Skin of body (tissue), 1 donor: ENCODE measurements at regions not wholly inside any gene's neighbourhood (a gene's known extent, or its start where the extent isn't known, plus 50 kb on each side); places are given as distances from the start of the nearest gene placed in this dataset.

Experiments
- DNase-seq: peaks from one replicate; lab custom pipeline; 2025; lab: John Stamatoyannopoulos, UW

- no peak for DNase-seq
These were observed 309.1 kb downstream of the EMP1 start for GRCh38 chr12:13505636-13506035.

DNA sequence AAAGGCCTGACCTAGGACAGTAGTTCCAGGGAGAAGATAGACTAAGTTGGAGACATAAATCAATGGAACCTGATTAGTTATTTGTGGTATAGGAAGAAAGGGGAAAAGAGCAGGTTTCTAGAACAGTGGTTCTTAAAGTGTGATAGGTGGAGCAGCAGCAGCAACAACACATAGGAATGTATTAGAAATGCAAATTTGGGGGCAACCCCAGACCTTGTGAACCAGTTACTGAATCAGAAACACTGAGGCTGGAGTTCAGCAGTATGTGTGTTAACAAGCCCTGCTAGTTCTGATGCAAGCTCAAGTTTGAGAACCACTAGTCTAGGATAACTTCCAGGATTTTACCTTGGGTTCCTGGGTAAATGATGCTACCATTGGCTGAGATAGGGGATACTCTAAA lies 308.7 kb downstream of the EMP1 start:
- no peak for DNase-seq

DNA sequence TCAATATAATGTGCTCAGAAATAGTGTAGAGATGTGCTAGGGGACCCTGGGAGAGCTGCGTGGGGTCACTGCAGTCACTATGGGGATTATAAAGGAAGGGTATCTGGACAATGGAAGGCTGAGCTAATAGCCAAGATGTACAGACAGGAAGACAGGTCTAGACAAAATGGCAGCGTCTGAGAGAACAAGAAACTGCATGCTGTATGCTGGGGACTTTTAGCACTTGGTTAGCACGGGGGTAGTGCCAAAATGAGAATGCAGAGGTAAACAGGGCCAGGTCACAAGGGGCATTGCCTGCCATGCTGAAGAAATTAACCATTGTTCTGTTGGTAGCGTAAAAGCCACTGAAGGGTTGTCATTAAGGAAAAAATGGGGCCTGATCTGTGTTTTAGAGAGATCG lies 308.2 kb downstream of the EMP1 start:
- no peak for DNase-seq

GRCh38 chr12:13504074-13504473 lies 307.5 kb downstream of the EMP1 start:
- no peak for DNase-seq

DNA sequence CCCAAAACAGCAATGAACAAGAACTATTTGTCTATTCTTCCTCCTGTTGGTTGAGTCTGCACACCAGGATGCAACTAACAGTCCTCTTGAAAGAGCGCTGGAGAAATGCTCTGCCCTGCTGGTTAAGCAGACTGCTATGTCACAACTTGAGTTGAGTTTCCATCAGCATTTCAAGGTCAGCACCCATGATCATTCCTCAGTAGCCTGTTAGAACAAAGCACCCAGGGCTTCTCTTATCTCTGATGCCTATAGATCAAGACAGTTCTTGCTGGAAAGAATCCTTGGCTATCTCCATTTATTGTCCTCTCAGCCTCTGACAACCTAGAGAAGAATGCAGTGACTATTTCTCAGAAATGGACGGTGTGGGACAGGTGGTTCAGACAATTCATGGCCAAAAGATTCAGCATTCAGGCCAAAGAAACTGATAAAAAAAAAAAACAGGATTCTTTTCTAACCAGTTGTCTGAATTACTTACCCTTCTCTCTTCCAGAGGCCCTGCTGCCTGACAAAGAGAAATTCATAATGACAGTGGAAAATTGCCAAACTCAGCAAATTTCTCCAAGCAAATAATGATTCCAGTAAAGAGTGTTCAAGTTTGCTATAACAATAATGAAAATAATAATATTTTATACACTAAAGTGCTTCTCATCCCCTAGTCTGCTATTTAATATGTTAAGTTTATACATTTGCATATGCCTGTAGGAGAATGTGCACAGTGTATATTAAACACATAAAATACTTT lies 306.7 kb downstream of the EMP1 start:
- DNase-seq: no peak

DNA sequence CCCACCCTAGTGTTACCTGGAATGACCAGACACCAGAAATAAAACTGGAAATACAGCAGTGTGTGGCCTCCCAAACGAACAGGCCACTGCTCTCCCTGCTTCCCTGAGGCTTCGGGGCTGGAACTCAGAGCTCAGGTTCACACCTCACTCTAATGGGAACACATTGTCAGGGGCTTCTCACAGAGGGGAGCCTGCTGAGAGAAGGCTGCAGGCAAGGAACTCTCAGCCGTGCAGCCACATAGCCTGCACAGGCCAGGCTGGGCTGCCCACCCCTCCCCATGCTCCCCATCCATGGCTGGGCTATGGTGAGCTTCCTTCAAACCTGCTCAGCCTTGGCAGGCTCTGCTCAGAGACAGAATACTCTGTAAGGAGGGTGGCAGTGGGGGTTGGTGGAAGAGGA lies 302.5 kb downstream of the EMP1 start:
- no peak for DNase-seq

GRCh38 chr12:13496111-13496510 lies 299.6 kb downstream of the EMP1 start:
- no peak for DNase-seq

GRCh38 chr12:13489246-13489645 lies 292.7 kb downstream of the EMP1 start:
- no peak for DNase-seq

DNA sequence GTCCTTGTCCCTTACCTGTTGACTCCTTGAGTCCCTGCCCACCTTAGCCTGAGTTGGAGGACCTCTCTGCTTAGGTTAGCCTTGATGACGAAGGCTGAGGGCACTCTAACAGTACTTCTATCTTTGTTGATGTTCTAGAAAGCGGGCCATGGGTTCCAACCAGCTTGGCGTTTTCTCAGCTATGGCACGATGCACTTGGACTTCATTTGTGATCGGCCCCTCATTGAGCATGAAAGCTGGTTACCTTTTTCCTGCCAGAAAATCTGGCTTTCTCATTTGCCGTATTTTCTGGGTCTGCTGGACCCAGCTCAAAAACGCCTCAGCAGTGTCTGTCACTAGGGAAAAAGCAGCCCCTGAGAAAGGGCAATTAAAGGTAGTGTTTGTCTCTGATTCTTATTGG lies 290.8 kb downstream of the EMP1 start:
- DNase-seq: no peak

DNA sequence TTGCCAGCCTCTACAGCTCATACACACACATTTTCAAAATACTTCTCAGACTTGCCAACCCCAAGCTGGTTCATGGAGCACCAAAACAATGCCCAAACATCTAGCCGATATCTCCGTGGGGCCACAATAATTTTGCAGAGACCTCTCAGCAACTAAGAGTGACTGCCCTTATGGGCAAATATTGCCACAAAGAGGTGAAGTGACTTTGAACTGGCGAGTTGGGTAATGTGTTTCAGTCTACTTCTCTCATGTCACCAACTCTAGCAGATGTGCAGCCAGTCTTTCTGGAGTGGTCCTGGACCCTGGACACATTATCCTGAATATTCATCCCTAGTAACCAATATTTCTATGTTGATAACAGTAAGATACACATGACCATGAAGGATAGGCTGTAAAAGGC lies 290.3 kb downstream of the EMP1 start:
- DNase-seq: no peak

DNA sequence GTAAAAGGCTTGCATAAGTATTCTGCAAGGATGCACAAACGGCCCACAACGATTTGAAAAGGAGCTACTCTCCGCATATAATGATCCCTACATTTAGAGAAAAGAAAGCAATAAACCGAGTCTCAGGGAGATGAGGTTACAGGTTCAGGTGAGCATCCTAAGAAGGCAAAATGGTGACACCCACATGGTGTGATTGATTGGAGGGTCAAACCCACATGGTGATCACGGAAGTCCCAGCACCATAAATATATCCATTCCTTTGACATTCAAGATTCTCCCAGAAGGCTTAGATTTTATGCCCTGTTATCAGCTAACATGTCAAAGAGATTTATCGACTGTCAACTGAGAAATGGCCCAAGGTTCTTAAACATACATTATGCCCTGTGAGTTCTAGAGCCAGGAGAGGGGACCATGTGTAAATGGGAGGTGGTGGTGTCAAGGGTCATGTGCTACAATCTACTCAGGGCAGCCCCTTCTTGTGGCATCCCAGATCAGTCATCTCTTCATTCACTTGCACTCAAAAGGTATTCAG lies 282.2 kb downstream of the EMP1 start:
- DNase-seq: no peak

GRCh38 chr12:13474381-13474780 lies 277.9 kb downstream of the EMP1 start:
- DNase-seq: no peak

- no peak for DNase-seq
These were observed 276.2 kb downstream of the EMP1 start for GRCh38 chr12:13472690-13473089.

GRCh38 chr12:13471471-13471870 lies 274.9 kb downstream of the EMP1 start:
- DNase-seq: no peak

- no peak for DNase-seq
These were observed 269.1 kb downstream of the EMP1 start for GRCh38 chr12:13465635-13466034.

DNA sequence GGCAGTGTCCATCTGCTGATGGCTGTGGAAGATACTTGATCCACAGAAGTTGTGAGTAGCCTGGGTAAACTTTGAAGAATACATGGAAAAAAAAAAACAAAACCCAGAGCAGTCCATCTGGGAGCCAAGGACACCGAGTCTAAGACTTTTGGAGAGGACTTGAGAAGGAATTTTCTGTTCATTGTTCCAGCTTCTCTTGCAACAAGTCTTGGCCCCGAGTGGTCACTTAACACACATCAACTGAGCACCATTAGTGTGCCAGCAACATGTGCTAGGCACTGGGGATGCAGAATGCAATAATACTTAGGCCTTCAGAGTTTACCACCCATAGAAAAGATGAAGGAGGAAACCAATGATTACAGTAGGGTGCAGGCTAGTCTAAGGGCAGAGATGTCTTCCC lies 266.7 kb downstream of the EMP1 start:
- DNase-seq: no peak

- DNase-seq: no peak
These were observed 265.9 kb downstream of the EMP1 start for GRCh38 chr12:13462450-13462849.

- DNase-seq: no peak
These were observed 259.2 kb downstream of the EMP1 start for GRCh38 chr12:13455778-13456144.

GRCh38 chr12:13454991-13455777 lies 258.7 kb downstream of the EMP1 start:
- no peak for DNase-seq

- no peak for DNase-seq
These were observed 256.5 kb downstream of the EMP1 start for GRCh38 chr12:13452955-13453570.

DNA sequence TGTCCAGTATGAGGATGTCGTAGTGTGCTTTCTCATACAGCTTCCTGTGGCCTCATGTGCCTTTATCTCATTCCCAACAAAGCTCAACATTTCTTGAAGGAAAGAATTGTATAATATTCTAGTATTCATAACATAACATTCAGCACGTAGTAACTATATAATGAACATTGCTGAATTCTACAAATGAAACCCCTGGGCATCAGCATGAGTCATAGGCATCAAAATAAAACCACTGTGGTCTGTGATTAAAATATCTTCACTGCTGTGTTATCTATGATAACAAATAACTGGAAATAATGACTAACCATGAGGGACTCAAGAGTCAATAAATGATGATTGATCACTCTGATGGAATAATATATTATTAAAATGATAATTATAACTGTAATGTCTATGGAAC lies 255.2 kb downstream of the EMP1 start:
- DNase-seq: no peak
